Karpas-422 (cell line): ENCODE measurements at regions not wholly inside any gene's neighbourhood (a gene's known extent, or its start where the extent isn't known, plus 50 kb on each side); places are given as distances from the start of the nearest gene placed in this dataset.

Experiments
- DNase-seq: peaks from one replicate; pipeline ENCODE4 v3.0.0-alpha.2; 2015
- H2AFZ ChIP-seq: fragments of 200-600 bp; sonication (generic); 2 replicates; pipeline ENCODE4 v1.6.1; 2014; ENCODE audit warnings: antibody characterized with exemption, low read length, mixed read lengths
- H3K27ac ChIP-seq: fragments of 200-600 bp; sonication (generic); 2 replicates; pipeline ENCODE4 v1.5.1; 2014; ENCODE audit warnings: mild to moderate bottlenecking, low read length, moderate library complexity
- H3K27me3 ChIP-seq: fragments of 200-600 bp; sonication (generic); 2 replicates; pipeline ENCODE4 v1.6.1; 2014; ENCODE audit warnings: low read length, mixed read lengths
- H3K36me3 ChIP-seq: fragments of 200-600 bp; sonication (generic); 2 replicates; pipeline ENCODE4 v1.6.1; 2014; ENCODE audit warnings: low read length, mixed read lengths; ENCODE audit not compliant: insufficient read depth
- H3K4me1 ChIP-seq: fragments of 200-600 bp; sonication (generic); 2 replicates; pipeline ENCODE4 v1.6.1; 2014; ENCODE audit warnings: mild to moderate bottlenecking, low read length, mixed read lengths
- H3K4me2 ChIP-seq: fragments of 200-600 bp; sonication (generic); 2 replicates; pipeline ENCODE4 v1.6.1; 2014; ENCODE audit warnings: low read length, low read depth, mild to moderate bottlenecking; ENCODE audit not compliant: poor library complexity, severe bottlenecking
- H3K4me3 ChIP-seq: fragments of 200-600 bp; sonication (generic); 2 replicates; pipeline ENCODE4 v1.5.1; 2014; ENCODE audit warnings: mild to moderate bottlenecking, antibody characterized with exemption, low read length, mixed read lengths
- H3K79me2 ChIP-seq: fragments of 200-600 bp; sonication (generic); 2 replicates; pipeline ENCODE4 v1.6.1; 2014; ENCODE audit warnings: mild to moderate bottlenecking, low read length, mixed read lengths
- H3K9ac ChIP-seq: fragments of 200-600 bp; sonication (generic); 2 replicates; pipeline ENCODE4 v1.6.0; 2014; ENCODE audit warnings: low read length
- H3K9me2 ChIP-seq: fragments of 200-600 bp; sonication (generic), shearing (Covaris generic); replicated peaks from 2 replicates; pipeline ENCODE4 v1.6.0; 2014; ENCODE audit warnings: mild to moderate bottlenecking, low read length, moderate library complexity; ENCODE audit not compliant: insufficient read depth
- H3K9me3 ChIP-seq: fragments of 300-700, 200-600 bp; sonication (generic); 2 replicates; pipeline ENCODE4 v1.6.1; 2014; ENCODE audit warnings: low read length, mixed read lengths
- H4K20me1 ChIP-seq: fragments of 200-600 bp; sonication (generic); 2 replicates; pipeline ENCODE4 v1.6.1; 2014; ENCODE audit warnings: mild to moderate bottlenecking, antibody characterized with exemption, low read length, low read depth; ENCODE audit not compliant: insufficient read depth

DNA sequence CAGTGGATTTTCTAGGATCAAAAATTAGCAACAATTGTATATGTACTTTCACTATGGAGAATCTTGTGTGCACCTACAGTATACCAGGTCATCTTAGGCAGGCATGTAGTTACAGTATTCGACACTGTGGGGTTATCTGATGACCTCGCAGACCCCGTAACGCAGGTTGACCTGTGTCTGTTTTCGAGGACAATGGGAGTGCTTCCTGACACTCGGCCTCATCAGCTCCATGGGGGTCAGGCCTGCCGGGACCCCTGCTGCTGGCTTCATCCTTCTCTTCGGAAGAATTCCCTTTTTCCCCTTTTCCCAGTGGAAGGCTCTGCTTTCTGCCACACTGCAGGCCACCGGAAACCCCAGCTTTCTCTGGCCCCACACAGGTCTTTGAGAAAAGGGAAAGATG is 102.8 kb upstream of the TMEM18 start:
- Histone ChIP-seq H3K9ac (no peak overlapping the region), H3K4me3 (no peak overlapping the region), H3K4me1 (peaks cover 5% of the 10 kb centered on the region), H3K9me2 (no peaks in the 10 kb centered on the region), H3K27ac (no peak overlapping the region), H3K9me3 (no peaks in the 10 kb centered on the region), H2AFZ (no peak overlapping the region), H4K20me1 (no peaks in the 10 kb centered on the region), H3K79me2 (no peaks in the 10 kb centered on the region), H3K36me3 (no peaks in the 10 kb centered on the region), H3K4me2 (no peak overlapping the region), H3K27me3 (no peaks in the 10 kb centered on the region)
- no peak for DNase-seq

DNA sequence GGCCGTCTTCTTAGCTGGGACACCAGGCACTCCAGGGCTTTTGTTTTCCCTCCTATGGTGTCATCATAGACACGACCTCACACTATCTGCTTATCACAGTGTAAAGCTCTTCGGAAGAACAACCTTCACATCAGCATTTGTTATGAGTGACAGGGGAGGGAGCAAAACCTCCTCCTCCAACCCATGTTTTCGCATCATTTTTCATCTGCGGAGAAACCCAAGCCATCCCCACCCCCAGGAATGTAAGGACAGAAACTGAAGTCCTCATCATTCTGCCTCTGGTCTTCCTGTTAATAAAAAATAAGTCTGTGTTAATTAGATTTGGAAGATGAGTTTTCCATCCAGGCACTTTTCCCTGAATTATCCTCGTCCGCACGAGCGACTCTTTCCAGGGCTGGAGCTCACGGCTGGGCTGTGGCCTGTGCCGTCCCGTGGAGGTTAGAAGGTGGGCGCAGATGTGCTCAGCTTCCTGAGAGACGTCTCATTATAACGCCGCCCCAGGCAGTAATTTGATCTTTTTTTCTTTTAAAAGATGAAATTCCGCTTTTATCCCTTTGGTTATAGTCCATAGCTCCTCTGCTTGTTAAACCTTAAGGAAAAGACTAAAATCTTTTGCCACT is 101.6 kb upstream of the TMEM18 start:
- H2AFZ ChIP-seq, result no peak overlapping the region
- no peaks in the 10 kb centered on the region for H3K79me2 ChIP-seq
- no peak overlapping the region for H3K4me3 ChIP-seq
- no peak overlapping the region for H3K27ac ChIP-seq
- no peak overlapping the region for H3K4me2 ChIP-seq
- H4K20me1 ChIP-seq, result no peaks in the 10 kb centered on the region
- peaks cover 16% of the 10 kb centered on the region for H3K4me1 ChIP-seq
- H3K9me3 ChIP-seq, result no peaks in the 10 kb centered on the region
- H3K36me3 ChIP-seq, result no peaks in the 10 kb centered on the region
- no peak overlapping the region for H3K9ac ChIP-seq
- no peaks in the 10 kb centered on the region for H3K9me2 ChIP-seq
- DNase-seq, result no peak
- H3K27me3 ChIP-seq, result no peaks in the 10 kb centered on the region

DNA sequence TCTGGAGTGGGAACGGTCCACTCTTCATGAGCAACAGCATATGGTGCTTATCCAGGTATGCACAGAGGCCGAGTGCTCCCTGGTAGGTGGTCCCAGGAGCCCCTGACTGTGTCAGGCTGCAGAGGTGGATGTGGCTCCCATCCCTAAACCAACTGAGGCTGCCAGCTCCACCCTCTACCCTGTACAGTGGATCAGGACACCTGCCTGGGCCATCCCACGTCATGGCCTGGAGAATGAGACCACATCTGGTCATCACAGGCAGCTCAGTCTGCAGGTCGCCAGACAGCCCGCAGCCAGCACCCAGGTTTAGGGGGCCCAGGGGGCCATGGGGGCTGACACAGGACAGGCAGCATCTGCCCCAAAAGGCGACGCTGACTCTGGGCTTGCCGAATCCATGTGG is 100.3 kb upstream of the TMEM18 start:
- Histone ChIP-seq H3K4me1 (peaks cover 29% of the 10 kb centered on the region), H4K20me1 (no peaks in the 10 kb centered on the region), H3K27me3 (no peaks in the 10 kb centered on the region), H3K27ac (no peak overlapping the region), H3K4me3 (no peak overlapping the region), H3K9me3 (no peaks in the 10 kb centered on the region), H3K79me2 (no peaks in the 10 kb centered on the region), H3K9me2 (no peaks in the 10 kb centered on the region), H3K4me2 (no peak overlapping the region), H3K9ac (no peak overlapping the region), H3K36me3 (no peaks in the 10 kb centered on the region), H2AFZ (no peak overlapping the region)
- no peak for DNase-seq

DNA sequence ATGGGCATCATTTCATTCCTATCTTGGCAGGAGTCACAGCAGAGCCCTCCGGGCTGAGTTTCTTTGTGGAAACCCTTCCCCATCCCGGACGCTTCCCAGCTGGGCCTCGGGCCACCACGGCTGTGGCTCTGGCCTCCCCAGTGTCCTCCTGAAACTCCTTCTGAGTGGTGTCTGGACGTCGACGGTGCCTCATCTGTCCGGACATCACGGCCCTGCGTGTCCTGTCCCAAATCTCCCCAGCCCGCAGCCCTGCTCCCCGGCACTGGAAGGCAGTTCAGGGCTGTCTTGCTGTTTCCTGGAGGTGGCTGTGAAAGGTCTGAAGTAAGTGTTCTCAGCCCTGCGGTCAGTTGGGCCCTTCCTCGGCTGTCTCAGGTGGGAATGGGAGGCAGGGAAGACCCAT is 99.8 kb upstream of the TMEM18 start:
- Histone ChIP-seq H2AFZ (no peak overlapping the region), H3K9ac (no peak overlapping the region), H3K9me3 (no peaks in the 10 kb centered on the region), H3K4me1 (peaks cover 34% of the 10 kb centered on the region), H3K27ac (no peak overlapping the region), H3K79me2 (no peaks in the 10 kb centered on the region), H3K27me3 (no peaks in the 10 kb centered on the region), H3K36me3 (no peaks in the 10 kb centered on the region), H3K4me2 (no peak overlapping the region), H3K4me3 (no peak overlapping the region), H4K20me1 (no peaks in the 10 kb centered on the region), H3K9me2 (no peaks in the 10 kb centered on the region)
- DNase-seq, result no peak

DNA sequence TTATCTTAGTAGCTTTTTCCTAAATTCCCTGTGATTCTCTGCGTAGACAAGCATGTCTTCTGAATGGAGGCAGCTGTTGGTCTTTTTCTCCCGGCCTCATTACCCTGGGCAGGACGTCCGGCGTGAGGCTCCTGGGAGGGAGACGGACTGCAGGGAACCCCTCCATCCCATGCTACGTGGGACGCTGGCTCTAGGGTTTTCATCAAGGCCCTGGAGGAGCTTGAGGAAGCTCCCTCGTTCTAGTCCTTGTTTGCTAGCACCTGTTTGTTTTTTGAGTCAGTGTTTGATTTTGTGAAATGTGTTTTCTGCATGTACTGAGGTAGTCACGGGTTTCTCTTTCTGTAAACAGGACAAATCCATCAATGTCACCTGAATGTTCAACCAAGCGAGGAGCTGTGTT is 99.3 kb upstream of the TMEM18 start:
- Histone ChIP-seq H3K9me3 (no peaks in the 10 kb centered on the region), H3K9ac (no peak overlapping the region), H3K9me2 (no peaks in the 10 kb centered on the region), H4K20me1 (no peaks in the 10 kb centered on the region), H3K79me2 (no peaks in the 10 kb centered on the region), H3K4me2 (no peak overlapping the region), H3K4me1 (peaks cover 40% of the 10 kb centered on the region), H3K27me3 (no peaks in the 10 kb centered on the region), H3K27ac (no peak overlapping the region), H2AFZ (no peak overlapping the region), H3K4me3 (no peak overlapping the region), H3K36me3 (no peaks in the 10 kb centered on the region)
- DNase-seq, result no peak

DNA sequence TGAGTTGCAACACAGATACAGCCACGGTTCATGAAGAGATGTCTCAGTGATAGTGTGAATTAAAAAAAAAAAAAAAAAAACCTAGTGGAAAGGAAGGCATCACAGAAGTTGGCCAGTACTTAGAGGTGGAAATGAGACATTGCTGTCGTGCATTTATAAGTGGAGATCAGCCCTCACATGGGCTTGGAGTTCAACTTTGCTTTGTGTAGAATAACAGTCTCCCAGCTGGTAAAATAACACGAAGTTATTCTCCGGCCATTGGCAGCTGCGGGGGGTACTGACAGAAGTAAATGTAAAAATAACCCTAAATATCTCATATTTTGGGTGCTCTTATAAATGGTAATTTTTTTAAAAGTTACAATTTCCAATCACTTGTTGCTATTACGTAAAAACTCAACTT is 98.8 kb upstream of the TMEM18 start:
- no peak overlapping the region for H3K27ac ChIP-seq
- H2AFZ ChIP-seq, result no peak overlapping the region
- no peak overlapping the region for H3K9ac ChIP-seq
- peaks cover 44% of the 10 kb centered on the region for H3K4me1 ChIP-seq
- H3K4me3 ChIP-seq, result no peak overlapping the region
- no peaks in the 10 kb centered on the region for H3K9me2 ChIP-seq
- no peak for DNase-seq
- no peaks in the 10 kb centered on the region for H3K9me3 ChIP-seq
- no peaks in the 10 kb centered on the region for H3K79me2 ChIP-seq
- no peaks in the 10 kb centered on the region for H3K36me3 ChIP-seq
- no peak overlapping the region for H3K4me2 ChIP-seq
- no peaks in the 10 kb centered on the region for H4K20me1 ChIP-seq
- no peaks in the 10 kb centered on the region for H3K27me3 ChIP-seq

DNA sequence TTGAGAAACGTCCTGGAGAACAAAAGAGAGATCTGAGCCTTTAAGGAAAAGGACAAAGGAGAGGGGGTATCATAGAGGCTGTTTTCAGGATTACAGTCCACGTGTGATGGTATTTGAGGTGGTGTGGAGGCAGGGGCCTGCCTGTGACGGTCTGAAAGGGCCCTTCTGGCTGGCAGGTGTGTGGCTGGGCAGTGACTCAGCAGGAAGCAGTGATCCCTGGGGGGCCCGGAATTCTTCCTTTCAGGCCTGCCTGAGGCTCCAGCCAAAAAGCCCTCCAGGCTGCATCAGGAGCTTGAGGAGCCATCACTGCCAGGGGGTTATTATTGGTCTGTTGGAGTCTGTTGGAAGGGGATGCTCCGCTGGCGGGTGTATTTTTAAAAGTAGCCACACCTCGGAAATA is 97.2 kb upstream of the TMEM18 start:
- no peak overlapping the region for H3K27ac ChIP-seq
- H3K9me3 ChIP-seq, result 0 out of 2 replicates have a peak, but pooled peaks cover 1% of the 10 kb centered on the region
- H3K27me3 ChIP-seq, result no peaks in the 10 kb centered on the region

DNA sequence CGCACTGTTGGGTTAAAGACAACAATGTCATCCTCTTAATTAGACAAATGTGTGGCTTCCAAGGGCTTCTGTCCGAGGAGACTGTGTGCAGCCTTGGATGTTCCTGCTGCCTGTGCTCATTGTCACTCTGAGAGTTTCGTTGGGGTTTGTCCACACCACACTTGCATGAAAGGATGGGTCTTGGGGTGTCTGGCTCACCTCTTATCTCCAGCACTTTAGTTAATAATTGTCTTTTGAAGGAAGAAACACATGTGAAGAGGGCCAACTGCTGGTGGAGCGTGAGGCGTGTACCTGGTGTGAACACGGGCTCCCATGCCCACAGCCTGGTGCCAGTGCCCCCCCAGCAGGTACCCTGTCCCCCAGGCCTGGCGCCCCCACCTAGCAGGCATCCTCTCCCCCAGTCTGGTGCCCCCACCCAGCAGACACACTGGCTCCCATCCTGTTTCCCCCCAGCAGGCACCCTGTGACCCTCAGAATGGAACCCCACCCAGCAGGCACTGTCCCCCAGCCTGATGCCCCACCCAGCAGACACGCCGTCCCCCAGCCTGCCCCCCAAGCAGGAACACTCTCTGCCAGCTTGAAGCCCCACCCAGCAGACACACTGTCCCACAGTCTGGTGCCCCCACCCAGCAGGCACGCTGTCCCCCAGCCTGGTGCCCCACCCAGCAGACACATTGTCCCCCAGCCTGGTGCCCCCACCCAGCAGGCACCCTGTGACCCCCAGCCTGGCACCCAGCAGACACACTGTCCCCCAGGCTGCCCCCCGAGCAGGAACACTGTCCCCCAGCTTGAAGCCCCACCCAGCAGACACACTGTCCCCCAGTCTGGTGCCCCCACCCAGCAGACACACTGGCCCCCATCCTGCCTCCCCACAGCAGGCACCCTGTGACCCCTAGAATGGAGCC is 96.3 kb upstream of the TMEM18 start:
- Histone ChIP-seq H3K27ac (no peak overlapping the region), H3K9ac (no peak overlapping the region), H3K4me3 (no peak overlapping the region), H2AFZ (no peak overlapping the region), H3K4me2 (peak overlapping the region; percentile 70), H3K9me3 (peaks cover 7% of the 10 kb centered on the region; the same call in 1 of the 2 replicates), H3K27me3 (no peaks in the 10 kb centered on the region), H4K20me1 (no peaks in the 10 kb centered on the region), H3K36me3 (peaks cover 2% of the 10 kb centered on the region; the same call in 1 of the 2 replicates), H3K9me2 (no peaks in the 10 kb centered on the region), H3K4me1 (peaks cover 64% of the 10 kb centered on the region), H3K79me2 (no peaks in the 10 kb centered on the region)
- no peak for DNase-seq

More for the DNA sequence above, 97.2 kb upstream of the TMEM18 start:
- Histone ChIP-seq H3K9ac (no peak overlapping the region), H2AFZ (0 out of 2 replicates have a peak overlapping the region, but pooled peaks have one; percentile 28), H4K20me1 (no peaks in the 10 kb centered on the region), H3K4me1 (peaks cover 60% of the 10 kb centered on the region), H3K4me3 (no peak overlapping the region), H3K79me2 (no peaks in the 10 kb centered on the region), H3K9me2 (no peaks in the 10 kb centered on the region), H3K4me2 (no peak overlapping the region), H3K36me3 (no peaks in the 10 kb centered on the region)
- DNase-seq, result no peak
